ENCODE measurements at regions not wholly inside any gene's neighbourhood (a gene's known extent, or its start where the extent isn't known, plus 50 kb on each side); places are given as distances from the start of the nearest gene placed in this dataset.
A peak's percentile ranks its signal among the peaks of the same experiment; 100 is the strongest.

DNA sequence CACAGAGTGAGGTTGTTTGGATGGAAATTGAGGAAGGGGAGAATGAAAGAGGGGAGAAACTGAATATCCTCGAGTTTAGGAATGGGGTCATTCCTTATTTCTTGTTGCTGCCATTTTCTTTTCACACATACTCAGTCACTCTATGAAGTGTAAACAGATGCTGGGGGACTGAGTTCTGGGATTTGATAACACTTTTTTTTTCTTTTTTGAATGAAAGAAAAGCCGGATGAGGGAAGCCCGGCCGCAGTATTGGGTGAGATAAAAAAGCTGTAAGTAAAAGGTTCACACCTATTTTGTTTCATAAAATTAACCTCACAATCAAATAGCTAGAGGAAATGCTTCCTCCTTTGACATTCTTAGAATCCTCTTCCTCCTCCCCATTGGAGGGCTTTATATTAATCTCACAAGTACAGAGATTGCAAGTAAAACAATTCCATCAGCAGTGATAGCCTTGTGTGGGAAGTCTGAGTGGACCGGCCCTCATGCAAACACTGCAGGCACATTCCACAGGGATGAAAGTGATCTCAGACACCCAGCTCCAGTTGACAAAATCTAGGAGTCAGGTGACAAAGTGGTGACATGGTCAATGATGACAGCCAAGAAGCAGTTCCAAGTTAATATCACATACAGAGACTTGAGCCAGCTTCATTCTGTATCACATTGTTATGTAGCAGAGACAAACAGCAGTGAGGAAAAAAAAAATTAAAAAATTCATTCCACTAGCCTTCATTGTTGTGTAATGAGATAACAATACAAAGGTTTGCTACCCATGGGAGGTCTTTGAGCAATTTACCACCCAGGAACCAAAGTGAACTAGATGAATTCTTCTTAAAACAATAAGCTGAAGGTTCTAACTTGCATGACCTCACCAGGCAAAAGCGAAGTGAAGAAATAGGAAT, 391.1 kb upstream of the HSF2 start:
- TF ChIP-seq, protein P1, sequence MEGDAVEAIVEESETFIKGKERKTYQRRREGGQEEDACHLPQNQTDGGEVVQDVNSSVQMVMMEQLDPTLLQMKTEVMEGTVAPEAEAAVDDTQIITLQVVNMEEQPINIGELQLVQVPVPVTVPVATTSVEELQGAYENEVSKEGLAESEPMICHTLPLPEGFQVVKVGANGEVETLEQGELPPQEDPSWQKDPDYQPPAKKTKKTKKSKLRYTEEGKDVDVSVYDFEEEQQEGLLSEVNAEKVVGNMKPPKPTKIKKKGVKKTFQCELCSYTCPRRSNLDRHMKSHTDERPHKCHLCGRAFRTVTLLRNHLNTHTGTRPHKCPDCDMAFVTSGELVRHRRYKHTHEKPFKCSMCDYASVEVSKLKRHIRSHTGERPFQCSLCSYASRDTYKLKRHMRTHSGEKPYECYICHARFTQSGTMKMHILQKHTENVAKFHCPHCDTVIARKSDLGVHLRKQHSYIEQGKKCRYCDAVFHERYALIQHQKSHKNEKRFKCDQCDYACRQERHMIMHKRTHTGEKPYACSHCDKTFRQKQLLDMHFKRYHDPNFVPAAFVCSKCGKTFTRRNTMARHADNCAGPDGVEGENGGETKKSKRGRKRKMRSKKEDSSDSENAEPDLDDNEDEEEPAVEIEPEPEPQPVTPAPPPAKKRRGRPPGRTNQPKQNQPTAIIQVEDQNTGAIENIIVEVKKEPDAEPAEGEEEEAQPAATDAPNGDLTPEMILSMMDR (IDR thresholded peaks at IDR 0.05; ENCODE audit: partially characterized antibody, unreplicated experiment): no peak
- H3K4me3 Mint-ChIP-seq (ENCODE audit: unreplicated experiment): peak overlapping the region; percentile 1
- H3K27ac Mint-ChIP-seq (ENCODE audit: unreplicated experiment): peak overlapping the region; percentile 88
- no peaks in the 10 kb centered on the region for H3K36me3 Mint-ChIP-seq (ENCODE audit: unreplicated experiment)
- no peak for DNase-seq
- H3K9me3 Mint-ChIP-seq (ENCODE audit: unreplicated experiment): peaks cover 2% of the 10 kb centered on the region
- peaks cover 2% of the 10 kb centered on the region for H3K27me3 Mint-ChIP-seq (ENCODE audit: unreplicated experiment)
- H3K4me1 Mint-ChIP-seq (ENCODE audit: low read depth, unreplicated experiment): peaks cover 41% of the 10 kb centered on the region

DNA sequence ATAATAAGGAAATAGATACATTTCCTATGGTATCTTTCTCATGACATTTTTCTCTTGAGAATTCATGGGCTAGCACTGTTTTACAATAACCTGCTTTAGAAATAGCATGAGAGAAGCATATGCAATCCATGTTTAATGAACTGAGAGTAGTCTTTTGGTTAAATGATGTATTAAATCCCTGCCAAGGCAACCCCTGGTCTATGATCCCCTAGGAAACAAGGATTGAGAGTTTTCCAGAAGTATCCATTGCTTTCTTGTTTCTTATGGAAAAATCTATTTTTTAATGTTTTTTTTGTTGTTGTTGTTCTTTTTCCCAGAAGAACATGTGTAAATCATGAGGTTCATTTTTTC, 390.5 kb upstream of the HSF2 start:
- Mint-ChIP-seq H3K9me3 (ENCODE audit: unreplicated experiment) (peaks cover 2% of the 10 kb centered on the region), H3K36me3 (ENCODE audit: unreplicated experiment) (no peaks in the 10 kb centered on the region), H3K4me1 (ENCODE audit: low read depth, unreplicated experiment) (peaks cover 41% of the 10 kb centered on the region), H3K4me3 (ENCODE audit: unreplicated experiment) (no peak overlapping the region), H3K27ac (ENCODE audit: unreplicated experiment) (no peak overlapping the region), H3K27me3 (ENCODE audit: unreplicated experiment) (peaks cover 2% of the 10 kb centered on the region)
- TF ChIP-seq, protein P1 (IDR thresholded peaks at IDR 0.05; ENCODE audit: partially characterized antibody, unreplicated experiment): no peak
- no peak for DNase-seq

DNA sequence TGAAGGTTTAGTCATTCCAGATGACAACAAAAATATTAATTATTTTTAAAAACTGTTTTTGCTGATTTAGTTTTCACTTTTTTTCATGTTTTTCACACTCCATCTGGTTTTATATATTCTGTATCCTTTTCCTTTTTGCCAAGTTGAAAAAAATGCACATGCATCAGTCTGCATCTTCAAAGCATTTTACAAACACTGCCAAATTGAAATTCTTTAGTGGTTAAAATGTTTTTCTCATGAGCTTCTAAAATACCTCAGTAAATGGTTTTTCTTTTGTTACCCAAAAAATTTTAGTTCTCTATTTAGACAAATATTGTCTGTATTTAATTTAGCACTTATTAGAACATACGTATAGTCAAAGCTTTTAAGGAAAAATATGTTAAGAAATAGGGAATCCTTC, 386.9 kb upstream of the HSF2 start:
- Mint-ChIP-seq H3K4me3 (ENCODE audit: unreplicated experiment) (no peak overlapping the region), H3K4me1 (ENCODE audit: low read depth, unreplicated experiment) (peaks cover 14% of the 10 kb centered on the region), H3K27me3 (ENCODE audit: unreplicated experiment) (peaks cover 3% of the 10 kb centered on the region), H3K27ac (ENCODE audit: unreplicated experiment) (no peak overlapping the region), H3K9me3 (ENCODE audit: unreplicated experiment) (no peaks in the 10 kb centered on the region), H3K36me3 (ENCODE audit: unreplicated experiment) (no peaks in the 10 kb centered on the region)
- no peak for DNase-seq
- TF ChIP-seq, protein P1 (IDR thresholded peaks at IDR 0.05; ENCODE audit: partially characterized antibody, unreplicated experiment): no peak

DNA sequence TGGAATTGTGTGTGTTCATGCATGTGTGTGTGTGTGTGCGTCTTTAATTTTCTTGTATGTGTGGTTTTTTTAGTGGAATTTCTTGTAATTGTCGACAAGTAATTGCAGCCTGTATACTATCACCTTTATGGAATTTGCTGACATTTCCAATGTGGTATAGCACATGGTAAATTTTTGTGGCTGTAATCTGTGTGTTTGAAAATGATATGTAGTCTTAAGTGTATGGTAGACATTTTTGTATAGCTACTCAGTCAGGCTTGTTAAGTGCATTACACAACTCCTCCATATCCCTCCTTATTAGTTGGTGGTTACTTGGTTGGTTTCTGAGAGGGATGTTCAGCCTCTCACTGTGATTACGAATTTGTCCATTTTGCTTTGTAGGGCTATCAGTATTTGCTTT, 384.5 kb upstream of the HSF2 start:
- no peaks in the 10 kb centered on the region for H3K36me3 Mint-ChIP-seq (ENCODE audit: unreplicated experiment)
- no peak overlapping the region for H3K27ac Mint-ChIP-seq (ENCODE audit: unreplicated experiment)
- H3K4me1 Mint-ChIP-seq (ENCODE audit: low read depth, unreplicated experiment): no peaks in the 10 kb centered on the region
- H3K4me3 Mint-ChIP-seq (ENCODE audit: unreplicated experiment): no peak overlapping the region
- TF ChIP-seq, protein P1 (IDR thresholded peaks at IDR 0.05; ENCODE audit: partially characterized antibody, unreplicated experiment): no peak
- peaks cover 3% of the 10 kb centered on the region for H3K27me3 Mint-ChIP-seq (ENCODE audit: unreplicated experiment)
- H3K9me3 Mint-ChIP-seq (ENCODE audit: unreplicated experiment): no peaks in the 10 kb centered on the region
- DNase-seq: no peak

DNA sequence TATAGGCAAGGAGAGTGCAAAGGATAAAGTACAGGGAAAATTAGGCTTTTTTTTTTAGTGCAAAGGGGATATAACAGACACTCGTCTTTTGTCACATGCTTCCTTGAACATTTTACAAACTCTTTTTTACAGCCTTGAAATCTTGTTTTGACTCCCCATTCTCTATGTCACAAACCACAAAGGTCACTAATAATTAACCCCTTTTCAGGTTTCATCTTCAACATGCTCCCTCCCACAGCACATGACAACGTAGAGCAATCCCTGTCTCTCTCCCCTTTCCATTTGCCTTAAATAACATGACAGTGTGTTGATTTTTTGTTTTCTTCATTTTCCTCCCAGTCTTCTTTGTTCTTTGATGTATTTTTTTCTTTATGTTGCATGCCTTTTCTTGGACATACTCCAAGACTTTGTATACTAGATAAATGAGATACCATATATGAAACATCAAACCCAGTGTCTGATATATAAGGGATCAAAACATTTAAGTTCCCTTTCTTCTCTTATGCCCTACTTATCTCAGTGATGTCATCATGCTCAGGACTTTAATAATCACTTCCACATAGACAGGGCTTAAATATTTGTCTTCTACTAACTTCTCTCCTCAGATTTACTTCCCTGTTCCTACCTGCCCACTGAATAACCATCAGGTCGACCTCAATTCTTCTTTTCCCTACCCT, 378.7 kb upstream of the HSF2 start:
- Mint-ChIP-seq H3K4me3 (ENCODE audit: unreplicated experiment) (no peak overlapping the region), H3K27ac (ENCODE audit: unreplicated experiment) (no peak overlapping the region), H3K36me3 (ENCODE audit: unreplicated experiment) (no peaks in the 10 kb centered on the region), H3K9me3 (ENCODE audit: unreplicated experiment) (no peaks in the 10 kb centered on the region), H3K4me1 (ENCODE audit: low read depth, unreplicated experiment) (peaks cover 2% of the 10 kb centered on the region), H3K27me3 (ENCODE audit: unreplicated experiment) (no peaks in the 10 kb centered on the region)
- TF ChIP-seq, protein P1 (IDR thresholded peaks at IDR 0.05; ENCODE audit: partially characterized antibody, unreplicated experiment): no peak
- no peak for DNase-seq
